ENCODE measurements at regions not wholly inside any gene's neighbourhood (a gene's known extent, or its start where the extent isn't known, plus 50 kb on each side); places are given as distances from the start of the nearest gene placed in this dataset.
A peak's percentile ranks its signal among the peaks of the same experiment; 100 is the strongest.

- no peak for DNase-seq (ENCODE audit: low spot score)
- no peak overlapping the region for H3K27ac ChIP-seq
- H3K9me3 ChIP-seq, result no peaks in the 10 kb centered on the region
- H3K4me1 ChIP-seq, result peaks cover 0 to 16% of the 10 kb centered on the region in 2 donors
- H3K4me3 ChIP-seq, result no peak overlapping the region
- H3K27me3 ChIP-seq, result no peaks in the 10 kb centered on the region
- TF ChIP-seq, protein P1, sequence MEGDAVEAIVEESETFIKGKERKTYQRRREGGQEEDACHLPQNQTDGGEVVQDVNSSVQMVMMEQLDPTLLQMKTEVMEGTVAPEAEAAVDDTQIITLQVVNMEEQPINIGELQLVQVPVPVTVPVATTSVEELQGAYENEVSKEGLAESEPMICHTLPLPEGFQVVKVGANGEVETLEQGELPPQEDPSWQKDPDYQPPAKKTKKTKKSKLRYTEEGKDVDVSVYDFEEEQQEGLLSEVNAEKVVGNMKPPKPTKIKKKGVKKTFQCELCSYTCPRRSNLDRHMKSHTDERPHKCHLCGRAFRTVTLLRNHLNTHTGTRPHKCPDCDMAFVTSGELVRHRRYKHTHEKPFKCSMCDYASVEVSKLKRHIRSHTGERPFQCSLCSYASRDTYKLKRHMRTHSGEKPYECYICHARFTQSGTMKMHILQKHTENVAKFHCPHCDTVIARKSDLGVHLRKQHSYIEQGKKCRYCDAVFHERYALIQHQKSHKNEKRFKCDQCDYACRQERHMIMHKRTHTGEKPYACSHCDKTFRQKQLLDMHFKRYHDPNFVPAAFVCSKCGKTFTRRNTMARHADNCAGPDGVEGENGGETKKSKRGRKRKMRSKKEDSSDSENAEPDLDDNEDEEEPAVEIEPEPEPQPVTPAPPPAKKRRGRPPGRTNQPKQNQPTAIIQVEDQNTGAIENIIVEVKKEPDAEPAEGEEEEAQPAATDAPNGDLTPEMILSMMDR (IDR thresholded peaks at IDR 0.05), result no peak
- no peaks in the 10 kb centered on the region for H3K36me3 ChIP-seq
These were observed 219.2 kb downstream of the MTX2 start for GRCh38 chr2:176488431-176488830.

- DNase-seq (ENCODE audit: low spot score), result no peak
These were observed 221.0 kb downstream of the MTX2 start for GRCh38 chr2:176490061-176490861.

GRCh38 chr2:176491172-176491904 lies 222.1 kb downstream of the MTX2 start:
- peak; percentile 71 for DNase-seq (ENCODE audit: low spot score)
- Histone ChIP-seq H3K4me1 (peaks cover 0 to 36% of the 10 kb centered on the region in 2 donors), H3K4me3 (no peak overlapping the region), H3K9me3 (no peaks in the 10 kb centered on the region), H3K27ac (peak overlapping the region; percentile 64 to 80), H3K27me3 (no peaks in the 10 kb centered on the region), H3K36me3 (no peaks in the 10 kb centered on the region)
- TF ChIP-seq, protein P1 (IDR thresholded peaks at IDR 0.05), result no peak

More at GRCh38 chr2:176490061-176490861, 221.0 kb downstream of the MTX2 start:
- Histone ChIP-seq H3K27me3 (no peaks in the 10 kb centered on the region), H3K36me3 (no peaks in the 10 kb centered on the region), H3K27ac (peak overlapping the region; percentile 64 to 80), H3K9me3 (no peaks in the 10 kb centered on the region), H3K4me1 (peaks cover 0 to 30% of the 10 kb centered on the region in 2 donors), H3K4me3 (peak overlapping the region in 1 of 2 donors; percentile 20)
- TF ChIP-seq, protein P1 (IDR thresholded peaks at IDR 0.05), result no peak

DNA sequence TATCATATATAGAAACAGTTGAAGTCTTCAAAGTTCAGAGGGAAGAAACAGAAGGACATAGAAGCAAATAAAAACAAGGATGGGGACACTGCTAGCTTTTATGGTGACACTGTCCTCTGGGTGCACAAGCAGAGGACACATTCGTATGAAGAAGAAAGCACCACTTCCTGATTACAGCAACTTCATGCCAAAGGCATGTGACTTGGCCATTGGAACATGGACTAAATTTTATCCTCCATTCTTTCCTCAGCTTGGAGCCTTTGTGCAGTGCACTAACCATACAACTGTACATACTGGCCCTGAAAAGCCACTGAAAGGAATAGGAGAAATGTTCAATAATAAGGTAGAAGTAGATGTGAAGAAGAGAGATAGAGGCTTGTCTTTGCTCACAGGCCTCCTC lies 223.3 kb downstream of the MTX2 start:
- no peaks in the 10 kb centered on the region for H3K9me3 ChIP-seq
- no peaks in the 10 kb centered on the region for H3K27me3 ChIP-seq
- no peak overlapping the region for H3K27ac ChIP-seq
- TF ChIP-seq, protein P1 (IDR thresholded peaks at IDR 0.05), result no peak
- H3K4me1 ChIP-seq, result peaks cover 0 to 36% of the 10 kb centered on the region in 2 donors
- no peak for DNase-seq (ENCODE audit: low spot score)
- no peaks in the 10 kb centered on the region for H3K36me3 ChIP-seq
- no peak overlapping the region for H3K4me3 ChIP-seq

DNA sequence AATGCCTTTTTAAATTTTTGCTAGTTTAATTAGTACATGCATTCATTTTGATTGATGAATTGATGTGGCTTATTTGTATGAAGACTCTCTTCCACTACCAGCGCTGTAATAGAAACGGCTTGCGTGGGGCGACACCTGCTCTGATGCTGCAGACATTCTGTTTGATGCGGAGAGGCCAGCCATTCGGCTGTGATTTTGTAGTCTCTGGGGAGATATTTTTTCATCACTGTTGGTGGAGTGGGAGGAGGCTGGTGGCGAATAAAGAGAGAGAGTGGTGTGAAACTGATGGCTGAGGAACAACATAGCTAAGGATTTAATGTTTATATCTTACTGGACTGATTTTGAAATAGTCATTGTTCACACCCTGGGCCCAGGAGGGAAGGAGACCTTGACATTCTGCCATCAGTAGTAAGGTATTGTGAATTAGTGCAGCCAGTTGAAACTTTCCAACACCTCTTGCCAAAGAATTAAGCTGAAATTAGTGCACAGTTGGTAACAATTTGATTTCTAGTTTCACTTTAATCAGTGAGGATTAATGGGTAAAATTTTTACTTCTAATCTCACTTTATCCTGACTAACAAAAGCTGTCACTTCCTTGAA lies 224.1 kb downstream of the MTX2 start:
- no peak overlapping the region for H3K4me3 ChIP-seq
- peaks cover 0 to 36% of the 10 kb centered on the region in 2 donors for H3K4me1 ChIP-seq
- TF ChIP-seq, protein P1 (IDR thresholded peaks at IDR 0.05), result no peak
- no peaks in the 10 kb centered on the region for H3K36me3 ChIP-seq
- H3K9me3 ChIP-seq, result no peaks in the 10 kb centered on the region
- no peaks in the 10 kb centered on the region for H3K27me3 ChIP-seq
- H3K27ac ChIP-seq, result peak overlapping the region; percentile 31 to 33
- no peak for DNase-seq (ENCODE audit: low spot score)
